Stomach smooth muscle (tissue), 2 donors: ENCODE measurements at regions not wholly inside any gene's neighbourhood (a gene's known extent, or its start where the extent isn't known, plus 50 kb on each side); places are given as distances from the start of the nearest gene placed in this dataset.

Experiments used
- H3K27ac ChIP-seq: one replicate; pipeline ENCODE4 v1.7.0; 2013; ENCODE audit warnings: mild to moderate bottlenecking, low read length, inconsistent platforms
- H3K27me3 ChIP-seq, 2 donors: one replicate each; pipeline ENCODE4 v1.7.0; 2013; ENCODE audit warnings: low read length in 2 of 2; ENCODE audit not compliant: insufficient read depth in 2 of 2, control insufficient read depth in 1 of 2
- H3K36me3 ChIP-seq, 2 donors: one replicate each; pipeline ENCODE4 v1.7.0; 2013; ENCODE audit warnings: low read length in 2 of 2; ENCODE audit not compliant: control insufficient read depth in 2 of 2, insufficient read depth in 2 of 2
- H3K4me1 ChIP-seq: one replicate; pipeline ENCODE4 v1.7.0; 2013; ENCODE audit warnings: low read length; ENCODE audit not compliant: control insufficient read depth, insufficient read depth
- H3K4me3 ChIP-seq, 2 donors: one replicate each; pipeline ENCODE4 v1.7.0; 2013; ENCODE audit warnings: low read length in 2 of 2
- H3K9ac ChIP-seq, 2 donors: one replicate each; pipeline ENCODE4 v1.7.0; 2013; ENCODE audit warnings: low read length in 2 of 2, mild to moderate bottlenecking in 1 of 2
- H3K9me3 ChIP-seq, 2 donors: one replicate each; pipeline ENCODE4 v1.7.0; 2013; ENCODE audit warnings: low read length in 2 of 2; ENCODE audit not compliant: control insufficient read depth in 2 of 2
- donor health status: healthy.
- donor health status: Pancreatic carcinoma.

DNA sequence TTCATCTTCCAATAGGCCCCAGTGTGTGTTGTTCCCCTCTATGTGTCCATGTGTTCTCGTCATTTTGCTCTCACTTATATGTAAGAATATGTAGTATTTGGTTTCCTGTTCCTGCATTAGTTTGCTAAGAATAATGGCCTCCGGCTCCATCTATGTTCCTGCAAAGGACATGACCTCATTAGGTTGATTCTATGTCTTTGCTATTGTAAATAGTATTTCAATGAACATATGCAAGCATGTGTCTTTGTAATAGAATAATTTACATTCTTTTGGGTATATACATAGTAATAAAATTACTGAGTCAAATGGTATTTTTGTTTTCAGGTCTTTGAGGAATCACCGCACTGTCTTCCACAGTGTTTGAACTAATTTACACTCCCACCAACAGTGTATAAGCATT lies 202.9 kb upstream of the KIRREL3 start:
- no peaks in the 10 kb centered on the region for H3K36me3 ChIP-seq
- no peaks in the 10 kb centered on the region for H3K4me1 ChIP-seq
- H3K9me3 ChIP-seq: no peaks in the 10 kb centered on the region
- no peak overlapping the region for H3K9ac ChIP-seq
- H3K27me3 ChIP-seq: no peaks in the 10 kb centered on the region
- no peak overlapping the region for H3K27ac ChIP-seq
- H3K4me3 ChIP-seq: no peak overlapping the region

- Histone ChIP-seq H3K4me1 (no peaks in the 10 kb centered on the region), H3K27ac (no peak overlapping the region), H3K27me3 (no peaks in the 10 kb centered on the region), H3K36me3 (no peaks in the 10 kb centered on the region), H3K4me3 (no peak overlapping the region), H3K9me3 (no peaks in the 10 kb centered on the region), H3K9ac (no peak overlapping the region)
Observed at GRCh38 chr11:127202105-127202504, 201.5 kb upstream of the KIRREL3 start.

- H3K9ac ChIP-seq: no peak overlapping the region
- H3K27ac ChIP-seq: no peak overlapping the region
- H3K9me3 ChIP-seq: no peaks in the 10 kb centered on the region
- no peak overlapping the region for H3K4me3 ChIP-seq
- H3K4me1 ChIP-seq: no peaks in the 10 kb centered on the region
- H3K36me3 ChIP-seq: no peaks in the 10 kb centered on the region
- H3K27me3 ChIP-seq: peaks cover 0 to 2% of the 10 kb centered on the region in 2 donors
Observed at GRCh38 chr11:127199306-127199801, 198.8 kb upstream of the KIRREL3 start.

DNA sequence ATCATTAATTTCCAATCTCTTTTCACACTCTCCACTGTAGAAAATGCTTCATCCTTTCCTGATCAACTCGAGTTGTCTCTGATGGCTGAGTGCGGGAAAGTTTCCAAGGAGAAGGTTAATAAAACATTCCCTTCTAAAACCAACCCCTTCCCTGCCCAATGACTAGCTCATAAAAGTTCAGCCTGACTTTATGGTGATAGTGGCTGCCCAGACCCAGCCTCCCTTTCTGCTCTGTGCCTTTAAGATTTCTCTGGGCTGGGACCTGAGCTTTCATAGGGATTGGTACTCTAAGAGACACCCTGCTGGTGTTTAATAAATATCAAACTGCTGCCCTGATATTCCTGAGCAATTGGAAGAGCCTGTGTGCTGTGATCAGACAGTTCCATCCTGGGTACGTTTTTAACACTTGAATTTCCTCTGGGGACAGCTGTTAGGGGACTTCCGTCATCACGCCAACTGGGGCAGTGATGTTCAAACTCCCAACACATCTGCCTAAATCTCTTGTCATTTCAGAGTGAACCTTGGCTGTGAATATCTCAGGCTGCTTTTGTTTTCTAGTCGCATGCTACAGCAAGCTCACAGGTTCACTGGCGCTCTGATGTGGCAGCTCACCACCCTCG lies 195.0 kb upstream of the KIRREL3 start:
- Histone ChIP-seq H3K36me3 (no peaks in the 10 kb centered on the region), H3K9ac (no peak overlapping the region), H3K9me3 (no peaks in the 10 kb centered on the region), H3K27ac (no peak overlapping the region), H3K4me3 (no peak overlapping the region), H3K4me1 (no peaks in the 10 kb centered on the region), H3K27me3 (peaks cover 0 to 2% of the 10 kb centered on the region in 2 donors)

DNA sequence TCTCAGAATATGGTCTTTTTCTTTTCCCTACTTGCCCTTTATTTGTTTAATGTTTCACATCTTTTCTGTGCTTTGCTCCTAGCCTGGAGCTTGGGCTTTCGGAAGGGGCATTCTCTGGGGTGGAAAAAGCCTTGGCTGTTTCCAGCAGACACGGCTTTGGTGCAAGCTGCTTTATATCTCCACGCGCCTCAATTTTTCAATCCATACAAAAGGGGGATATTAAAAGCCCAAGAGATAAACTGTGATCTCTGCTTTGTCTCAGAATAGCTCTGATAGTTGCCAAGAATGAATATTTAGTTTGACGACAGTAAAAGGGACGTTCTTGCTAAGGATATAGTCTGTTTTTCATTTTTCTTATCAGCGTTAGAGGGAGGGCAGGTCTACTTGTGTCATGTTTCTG lies 194.0 kb upstream of the KIRREL3 start:
- H3K36me3 ChIP-seq: no peaks in the 10 kb centered on the region
- no peaks in the 10 kb centered on the region for H3K9me3 ChIP-seq
- no peak overlapping the region for H3K9ac ChIP-seq
- H3K4me3 ChIP-seq: no peak overlapping the region
- H3K27ac ChIP-seq: no peak overlapping the region
- H3K27me3 ChIP-seq: peaks cover 0 to 2% of the 10 kb centered on the region in 2 donors
- H3K4me1 ChIP-seq: no peaks in the 10 kb centered on the region

- Histone ChIP-seq H3K27me3 (peaks cover 0 to 2% of the 10 kb centered on the region in 2 donors), H3K9ac (no peak overlapping the region), H3K36me3 (no peaks in the 10 kb centered on the region), H3K4me3 (no peak overlapping the region), H3K4me1 (no peaks in the 10 kb centered on the region), H3K27ac (no peak overlapping the region), H3K9me3 (no peaks in the 10 kb centered on the region)
Observed at GRCh38 chr11:127193950-127194349, 193.4 kb upstream of the KIRREL3 start.

- Histone ChIP-seq H3K9me3 (peaks cover 0 to 4% of the 10 kb centered on the region in 2 donors), H3K27ac (no peak overlapping the region), H3K9ac (no peak overlapping the region), H3K27me3 (peaks cover 0 to 2% of the 10 kb centered on the region in 2 donors), H3K4me1 (no peaks in the 10 kb centered on the region), H3K4me3 (no peak overlapping the region), H3K36me3 (no peaks in the 10 kb centered on the region)
Observed at GRCh38 chr11:127191689-127192088, 191.1 kb upstream of the KIRREL3 start.

- H3K4me1 ChIP-seq: no peaks in the 10 kb centered on the region
- no peaks in the 10 kb centered on the region for H3K36me3 ChIP-seq
- H3K4me3 ChIP-seq: no peak overlapping the region
- no peak overlapping the region for H3K27ac ChIP-seq
- H3K27me3 ChIP-seq: peaks cover 0 to 2% of the 10 kb centered on the region in 2 donors
- H3K9ac ChIP-seq: no peak overlapping the region
- peaks cover 0 to 4% of the 10 kb centered on the region in 2 donors for H3K9me3 ChIP-seq
Observed at GRCh38 chr11:127191261-127191660, 190.7 kb upstream of the KIRREL3 start.

- no peaks in the 10 kb centered on the region for H3K36me3 ChIP-seq
- peaks cover 0 to 4% of the 10 kb centered on the region in 2 donors for H3K9me3 ChIP-seq
- no peak overlapping the region for H3K27ac ChIP-seq
- no peaks in the 10 kb centered on the region for H3K4me1 ChIP-seq
- no peak overlapping the region for H3K9ac ChIP-seq
- no peaks in the 10 kb centered on the region for H3K27me3 ChIP-seq
- no peak overlapping the region for H3K4me3 ChIP-seq
Observed at GRCh38 chr11:127182586-127183203, 182.1 kb upstream of the KIRREL3 start.

DNA sequence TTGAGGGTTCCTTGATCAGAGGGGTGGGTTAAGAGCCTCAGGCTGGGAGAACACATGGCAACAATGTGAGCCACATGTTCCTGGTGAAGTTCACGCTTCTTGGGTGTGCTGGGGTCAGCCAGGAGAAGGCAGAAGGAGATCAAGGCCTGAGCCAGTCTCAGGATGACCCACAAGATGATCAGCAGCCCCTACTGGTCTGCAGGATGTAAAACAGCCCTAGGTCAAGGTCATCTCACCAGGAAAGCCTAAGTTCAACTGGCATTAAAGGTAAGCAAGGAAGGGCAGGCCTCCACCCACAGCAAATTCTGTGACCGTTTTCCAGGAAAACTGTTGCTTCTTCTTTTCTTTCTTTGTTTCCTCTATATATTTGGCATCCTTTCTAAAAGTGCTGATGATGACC lies 156.7 kb upstream of the KIRREL3 start:
- no peak overlapping the region for H3K4me3 ChIP-seq
- no peak overlapping the region for H3K27ac ChIP-seq
- no peaks in the 10 kb centered on the region for H3K4me1 ChIP-seq
- H3K9me3 ChIP-seq: no peaks in the 10 kb centered on the region
- H3K36me3 ChIP-seq: no peaks in the 10 kb centered on the region
- H3K9ac ChIP-seq: no peak overlapping the region
- no peaks in the 10 kb centered on the region for H3K27me3 ChIP-seq

DNA sequence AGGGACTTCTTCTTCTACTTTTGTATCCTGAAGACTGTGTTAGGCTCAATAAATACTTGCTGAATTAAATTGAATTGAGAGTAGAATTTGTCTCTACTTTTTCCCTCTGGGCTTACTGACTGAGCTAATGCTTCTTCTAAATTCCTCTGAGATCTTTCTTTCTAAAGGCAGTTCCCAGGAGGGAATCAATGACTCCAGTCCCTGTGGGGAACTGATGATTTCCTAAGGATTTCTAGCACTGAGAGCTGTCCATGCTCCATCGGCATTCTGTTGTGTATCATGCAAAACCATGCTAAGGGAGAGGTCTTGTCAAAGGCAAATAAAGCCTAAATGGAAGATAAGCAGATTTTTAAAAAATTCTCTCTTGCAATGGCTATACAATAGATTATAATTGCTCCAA lies 148.8 kb upstream of the KIRREL3 start:
- H3K27ac ChIP-seq: no peak overlapping the region
- no peaks in the 10 kb centered on the region for H3K27me3 ChIP-seq
- H3K9me3 ChIP-seq: no peaks in the 10 kb centered on the region
- no peak overlapping the region for H3K4me3 ChIP-seq
- H3K4me1 ChIP-seq: no peaks in the 10 kb centered on the region
- H3K9ac ChIP-seq: no peak overlapping the region
- no peaks in the 10 kb centered on the region for H3K36me3 ChIP-seq
